ENCODE measurements at regions not wholly inside any gene's neighbourhood (a gene's known extent, or its start where the extent isn't known, plus 50 kb on each side); places are given as distances from the start of the nearest gene placed in this dataset.
A peak's percentile ranks its signal among the peaks of the same experiment; 100 is the strongest.

DNA sequence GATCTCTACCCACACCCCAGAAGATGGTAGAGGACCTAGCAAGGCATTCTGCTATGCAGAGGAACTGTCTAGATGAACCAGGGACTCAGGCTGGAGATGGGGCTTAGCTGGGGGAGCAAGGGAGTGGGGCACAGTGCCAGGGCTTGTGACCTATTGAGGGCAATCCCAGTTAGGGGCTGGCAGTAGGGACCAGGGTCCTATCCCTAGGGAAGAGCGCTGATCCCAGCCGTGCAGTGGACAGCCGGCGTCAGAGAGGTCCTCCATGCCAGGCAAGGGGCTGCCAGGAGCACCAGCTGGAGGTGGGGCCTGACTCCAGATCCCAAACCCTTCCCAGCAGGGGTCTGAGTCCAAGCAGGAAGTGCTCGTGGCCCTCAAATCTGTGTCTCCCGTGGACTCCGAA is 52.7 kb upstream of the NEURL1B start:
- Histone ChIP-seq H3K4me1 (ENCODE audit: insufficient read depth, low read length) (peaks cover 23% of the 10 kb centered on the region), H3K27me3 (ENCODE audit: insufficient read depth, low read length) (no peaks in the 10 kb centered on the region), H3K9ac (ENCODE audit: low read depth, low read length) (no peak overlapping the region), H3K4me3 (ENCODE audit: low read length) (no peak overlapping the region), H3K9me3 (ENCODE audit: insufficient read depth, low read depth, low read length) (no peaks in the 10 kb centered on the region), H3K36me3 (ENCODE audit: insufficient read depth, low read length) (no peaks in the 10 kb centered on the region), H3K27ac (ENCODE audit: low read depth, low read length) (no peak overlapping the region)
- WGBS = 91% methylated on average over 7 of the region's 7 CpGs

DNA sequence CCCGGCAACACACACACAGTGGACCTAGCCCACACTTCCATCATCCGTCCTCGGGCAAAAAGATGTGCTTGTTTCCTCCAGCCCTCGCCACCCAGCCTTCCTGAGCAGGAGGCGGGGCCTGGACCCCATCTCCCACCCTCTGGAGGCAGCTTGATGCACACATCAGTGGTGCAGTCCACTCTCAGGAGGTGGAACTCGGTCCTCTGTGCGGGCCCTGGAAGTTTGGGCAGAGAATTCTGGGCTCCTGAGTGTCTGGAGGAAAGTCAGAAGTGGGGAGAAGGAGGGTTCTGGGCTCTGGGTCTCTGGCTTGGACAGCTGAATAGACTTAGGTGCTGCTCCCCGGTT is 54.0 kb upstream of the NEURL1B start:
- Histone ChIP-seq H3K36me3 (ENCODE audit: insufficient read depth, low read length) (no peaks in the 10 kb centered on the region), H3K27me3 (ENCODE audit: insufficient read depth, low read length) (no peaks in the 10 kb centered on the region), H3K4me3 (ENCODE audit: low read length) (no peak overlapping the region), H3K4me1 (ENCODE audit: insufficient read depth, low read length) (peaks cover 23% of the 10 kb centered on the region), H3K9ac (ENCODE audit: low read depth, low read length) (no peak overlapping the region), H3K9me3 (ENCODE audit: insufficient read depth, low read depth, low read length) (no peaks in the 10 kb centered on the region), H3K27ac (ENCODE audit: low read depth, low read length) (no peak overlapping the region)
- WGBS = 93% methylated on average over 8 of the region's 8 CpGs

DNA sequence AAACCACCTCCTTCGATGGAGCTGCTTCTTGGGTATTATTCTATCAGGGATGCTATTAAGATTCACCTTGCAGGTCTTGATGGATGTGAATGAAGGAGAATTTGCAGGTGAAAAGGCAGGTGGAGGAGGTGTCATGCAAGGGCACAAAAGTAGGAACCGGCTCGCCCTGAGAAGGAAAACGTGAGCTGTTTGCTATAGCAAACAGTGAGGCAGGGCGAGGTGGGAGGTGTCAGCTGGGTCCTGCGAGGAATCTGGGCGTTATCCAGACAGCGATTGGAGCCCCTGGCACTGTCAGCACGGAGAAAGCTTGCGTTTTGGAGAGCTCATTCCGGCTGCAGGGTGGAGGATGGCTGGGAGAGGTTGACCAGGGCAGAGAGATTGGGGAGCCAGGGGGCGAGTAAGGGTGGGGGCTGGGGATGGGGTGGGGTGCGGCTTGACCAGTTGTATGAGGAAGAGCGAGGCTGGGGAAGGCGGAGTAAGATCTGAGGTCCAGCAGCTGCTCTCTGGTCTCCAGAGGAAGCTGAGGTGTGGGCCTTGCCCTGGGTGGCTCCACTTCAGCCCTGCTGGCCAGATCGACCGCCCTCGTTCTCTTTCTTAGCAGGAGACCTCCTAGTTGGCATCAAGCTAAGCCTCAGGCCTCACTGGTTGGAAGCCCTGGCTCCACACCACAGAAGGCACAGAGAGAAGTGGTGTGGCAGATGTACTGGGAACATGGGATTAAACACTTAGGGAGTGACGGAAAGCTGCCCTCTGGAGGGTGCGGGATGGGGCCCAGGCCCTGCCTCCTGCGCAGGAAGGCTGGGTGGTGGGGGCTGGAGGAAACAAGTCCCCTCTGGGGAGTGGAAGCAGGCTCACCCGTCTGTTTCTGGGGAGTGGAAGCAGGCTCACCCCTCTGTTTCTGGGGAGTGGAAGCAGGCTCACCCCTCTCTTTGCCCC is 54.7 kb upstream of the NEURL1B start:
- Histone ChIP-seq H3K9ac (ENCODE audit: low read depth, low read length) (no peak overlapping the region), H3K4me3 (ENCODE audit: low read length) (no peak overlapping the region), H3K4me1 (ENCODE audit: insufficient read depth, low read length) (peaks cover 23% of the 10 kb centered on the region), H3K27me3 (ENCODE audit: insufficient read depth, low read length) (no peaks in the 10 kb centered on the region), H3K9me3 (ENCODE audit: insufficient read depth, low read depth, low read length) (no peaks in the 10 kb centered on the region), H3K27ac (ENCODE audit: low read depth, low read length) (peak overlapping the region; percentile 2; the same call in 1 of the 2 replicates), H3K36me3 (ENCODE audit: insufficient read depth, low read length) (no peaks in the 10 kb centered on the region)
- 59% methylated on average over 22 of the region's 22 CpGs for WGBS

DNA sequence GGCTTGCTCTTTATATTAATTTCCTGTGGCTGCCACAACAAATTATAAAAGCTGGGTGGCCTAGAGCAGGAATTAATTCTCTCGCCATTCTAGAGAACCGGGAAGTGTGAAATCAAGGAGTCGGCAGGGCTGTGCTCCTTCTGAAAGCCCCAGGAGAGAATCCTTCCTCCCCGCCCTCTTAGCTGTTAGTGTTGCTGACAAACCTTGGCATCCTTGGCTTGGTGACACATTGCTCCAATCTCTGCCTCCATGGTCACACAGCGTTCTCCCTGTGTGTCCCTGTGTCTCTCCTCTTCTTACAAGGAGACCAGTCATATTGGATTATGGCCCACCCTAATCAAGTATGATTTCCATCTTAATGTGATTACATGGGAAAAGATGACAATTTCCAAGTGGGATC is 55.9 kb upstream of the NEURL1B start:
- Histone ChIP-seq H3K27me3 (ENCODE audit: insufficient read depth, low read length) (no peaks in the 10 kb centered on the region), H3K9me3 (ENCODE audit: insufficient read depth, low read depth, low read length) (no peaks in the 10 kb centered on the region), H3K4me1 (ENCODE audit: insufficient read depth, low read length) (peaks cover 23% of the 10 kb centered on the region), H3K36me3 (ENCODE audit: insufficient read depth, low read length) (no peaks in the 10 kb centered on the region), H3K4me3 (ENCODE audit: low read length) (no peak overlapping the region), H3K9ac (ENCODE audit: low read depth, low read length) (no peak overlapping the region), H3K27ac (ENCODE audit: low read depth, low read length) (no peak overlapping the region)
- 77% methylated on average over 5 of the region's 5 CpGs for WGBS

DNA sequence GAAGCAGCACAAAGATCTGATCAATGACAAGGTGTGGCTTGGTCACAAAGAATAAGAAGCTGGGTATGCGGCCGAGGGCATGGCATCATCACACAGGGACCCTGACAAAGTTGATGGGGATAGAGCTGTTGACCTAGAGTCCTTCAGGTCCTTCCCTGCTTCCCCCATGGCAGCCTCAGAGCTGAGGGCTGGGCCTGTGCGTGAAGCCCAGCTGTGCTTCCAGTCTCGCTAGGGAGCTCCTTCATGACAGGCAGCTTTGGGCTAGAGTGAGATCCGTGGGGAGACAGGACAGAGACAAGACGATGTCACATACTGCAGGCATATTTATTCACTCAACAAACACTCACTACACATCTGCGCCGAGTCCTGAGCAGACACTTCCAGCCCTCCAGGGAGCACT is 56.4 kb upstream of the NEURL1B start:
- WGBS = 86% methylated on average over 8 of the region's 8 CpGs

DNA sequence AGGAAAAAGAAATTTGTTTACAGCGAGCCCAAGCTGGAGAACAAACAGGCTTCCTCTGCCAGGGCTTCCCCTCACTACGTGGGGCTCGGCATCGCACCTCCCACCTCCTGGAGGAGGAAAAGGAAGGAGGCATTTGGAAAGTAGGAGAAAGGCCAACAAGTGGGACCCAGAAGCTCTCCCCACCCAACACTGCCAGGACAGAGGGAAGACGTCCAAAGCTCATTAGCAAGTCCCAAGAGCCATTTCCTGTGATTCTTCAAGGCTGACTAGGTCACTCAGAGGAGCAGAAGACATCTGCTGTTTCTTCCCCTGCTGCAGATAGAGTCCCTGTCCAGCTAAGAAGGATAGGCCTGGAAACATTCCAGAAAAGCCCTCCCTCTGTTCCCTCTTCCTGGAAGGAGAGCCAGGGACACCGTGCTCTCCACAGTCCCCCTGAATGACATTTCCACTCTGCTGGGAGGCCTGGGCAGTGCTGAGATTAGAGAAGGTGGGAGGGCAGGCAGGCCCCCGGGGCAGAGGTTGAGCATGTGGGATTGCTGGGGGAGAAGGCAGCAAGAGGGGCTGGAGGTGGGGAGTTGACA is 57.0 kb upstream of the NEURL1B start:
- no peak overlapping the region for H3K9ac ChIP-seq (ENCODE audit: low read depth, low read length)
- no peaks in the 10 kb centered on the region for H3K27me3 ChIP-seq (ENCODE audit: insufficient read depth, low read length)
- peaks cover 23% of the 10 kb centered on the region for H3K4me1 ChIP-seq (ENCODE audit: insufficient read depth, low read length)
- H3K27ac ChIP-seq (ENCODE audit: low read depth, low read length) = no peak overlapping the region
- no peak overlapping the region for H3K4me3 ChIP-seq (ENCODE audit: low read length)
- no peaks in the 10 kb centered on the region for H3K36me3 ChIP-seq (ENCODE audit: insufficient read depth, low read length)
- 66% methylated on average over 7 of the region's 7 CpGs for WGBS
- no peaks in the 10 kb centered on the region for H3K9me3 ChIP-seq (ENCODE audit: insufficient read depth, low read depth, low read length)

More for the DNA sequence above, 56.4 kb upstream of the NEURL1B start:
- Histone ChIP-seq H3K4me3 (ENCODE audit: low read length) (no peak overlapping the region), H3K27ac (ENCODE audit: low read depth, low read length) (no peak overlapping the region), H3K9me3 (ENCODE audit: insufficient read depth, low read depth, low read length) (no peaks in the 10 kb centered on the region), H3K4me1 (ENCODE audit: insufficient read depth, low read length) (peaks cover 23% of the 10 kb centered on the region), H3K9ac (ENCODE audit: low read depth, low read length) (no peak overlapping the region), H3K27me3 (ENCODE audit: insufficient read depth, low read length) (no peaks in the 10 kb centered on the region), H3K36me3 (ENCODE audit: insufficient read depth, low read length) (no peaks in the 10 kb centered on the region)

DNA sequence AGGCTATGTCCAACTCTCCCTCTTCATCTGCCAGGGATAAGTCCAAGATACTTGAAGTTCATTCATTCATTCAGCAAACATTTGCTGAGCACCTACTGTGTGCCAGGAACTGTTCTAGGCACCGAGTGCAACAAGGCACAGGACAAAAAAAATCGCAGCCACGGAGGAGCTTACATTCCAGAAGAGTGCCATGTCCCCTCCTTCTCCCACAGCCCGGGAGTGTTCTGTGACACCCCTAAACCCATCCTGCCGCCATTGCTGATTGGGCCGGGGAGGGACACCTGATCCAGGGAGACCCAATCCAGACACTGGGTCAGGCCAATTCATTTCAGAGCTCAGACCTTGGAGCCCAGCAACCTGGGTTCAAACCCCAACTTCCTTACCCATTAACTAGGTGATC is 58.1 kb upstream of the NEURL1B start:
- H3K36me3 ChIP-seq (ENCODE audit: insufficient read depth, low read length) = no peaks in the 10 kb centered on the region
- H3K27ac ChIP-seq (ENCODE audit: low read depth, low read length) = no peak overlapping the region
- H3K9me3 ChIP-seq (ENCODE audit: insufficient read depth, low read depth, low read length) = no peaks in the 10 kb centered on the region
- H3K9ac ChIP-seq (ENCODE audit: low read depth, low read length) = no peak overlapping the region
- H3K4me1 ChIP-seq (ENCODE audit: insufficient read depth, low read length) = peaks cover 23% of the 10 kb centered on the region
- no peaks in the 10 kb centered on the region for H3K27me3 ChIP-seq (ENCODE audit: insufficient read depth, low read length)
- 93% methylated on average over 6 of the region's 6 CpGs for WGBS
- no peak overlapping the region for H3K4me3 ChIP-seq (ENCODE audit: low read length)

DNA sequence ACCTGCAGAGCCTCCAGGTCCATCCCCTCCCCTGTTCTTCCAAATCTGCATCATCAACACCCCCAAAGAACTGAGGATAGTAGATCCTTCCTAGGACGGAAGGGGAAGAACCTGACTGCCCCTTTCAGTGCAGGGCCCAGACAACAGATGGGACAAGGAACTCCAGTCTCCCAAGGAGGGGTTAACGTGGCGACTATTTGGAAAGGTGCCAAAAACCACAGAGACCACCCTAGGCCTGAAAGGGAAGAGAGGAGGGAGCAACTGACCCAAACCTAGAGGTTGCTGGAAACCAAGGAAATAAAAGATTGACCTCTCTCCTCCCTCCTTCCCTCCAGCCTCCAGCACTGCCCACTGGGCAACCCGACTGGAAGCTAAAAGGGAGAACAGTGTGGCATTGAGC is 59.7 kb upstream of the NEURL1B start:
- peaks cover 12% of the 10 kb centered on the region; the same call in 1 of the 2 replicates for H3K4me1 ChIP-seq (ENCODE audit: insufficient read depth, low read length)
- WGBS = 78% methylated on average over 4 of the region's 4 CpGs
- H3K4me3 ChIP-seq (ENCODE audit: low read length) = no peak overlapping the region
- no peaks in the 10 kb centered on the region for H3K36me3 ChIP-seq (ENCODE audit: insufficient read depth, low read length)
- H3K27ac ChIP-seq (ENCODE audit: low read depth, low read length) = no peak overlapping the region
- H3K9me3 ChIP-seq (ENCODE audit: insufficient read depth, low read depth, low read length) = no peaks in the 10 kb centered on the region
- H3K9ac ChIP-seq (ENCODE audit: low read depth, low read length) = no peak overlapping the region
- H3K27me3 ChIP-seq (ENCODE audit: insufficient read depth, low read length) = no peaks in the 10 kb centered on the region

DNA sequence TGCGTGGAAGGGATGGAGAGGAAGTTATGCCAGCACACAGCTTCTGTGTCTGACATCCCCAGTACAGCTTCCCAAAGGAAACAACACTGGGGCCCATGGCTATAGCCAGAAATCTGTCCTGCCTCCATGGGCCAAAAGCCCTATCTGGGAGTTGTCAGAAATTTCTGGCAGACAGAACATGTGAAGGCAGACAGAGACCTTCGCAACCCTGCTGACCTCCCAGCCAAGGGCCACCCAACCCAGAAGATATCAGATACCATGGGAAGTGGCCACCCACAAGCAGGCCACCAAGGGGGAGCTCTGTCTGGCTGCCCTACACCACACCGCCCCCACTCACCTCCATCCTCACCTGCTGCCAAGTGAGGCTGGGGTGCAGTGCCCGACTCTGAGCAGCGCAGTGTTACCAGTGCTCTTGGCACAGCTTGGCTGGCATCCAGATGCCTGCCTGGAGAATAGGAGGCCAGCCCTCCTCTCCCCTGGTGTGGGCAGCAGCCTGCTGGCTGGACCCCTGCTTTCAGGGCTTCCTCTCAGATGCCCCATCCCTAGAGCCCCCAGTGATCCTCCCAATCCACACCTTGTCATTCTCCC is 61.6 kb upstream of the NEURL1B start:
- WGBS = 98% methylated on average over 5 of the region's 5 CpGs
- Histone ChIP-seq H3K4me3 (ENCODE audit: low read length) (no peak overlapping the region), H3K36me3 (ENCODE audit: insufficient read depth, low read length) (no peaks in the 10 kb centered on the region), H3K27ac (ENCODE audit: low read depth, low read length) (no peak overlapping the region), H3K9ac (ENCODE audit: low read depth, low read length) (no peak overlapping the region), H3K9me3 (ENCODE audit: insufficient read depth, low read depth, low read length) (no peaks in the 10 kb centered on the region), H3K4me1 (ENCODE audit: insufficient read depth, low read length) (peaks cover 5% of the 10 kb centered on the region), H3K27me3 (ENCODE audit: insufficient read depth, low read length) (no peaks in the 10 kb centered on the region)

DNA sequence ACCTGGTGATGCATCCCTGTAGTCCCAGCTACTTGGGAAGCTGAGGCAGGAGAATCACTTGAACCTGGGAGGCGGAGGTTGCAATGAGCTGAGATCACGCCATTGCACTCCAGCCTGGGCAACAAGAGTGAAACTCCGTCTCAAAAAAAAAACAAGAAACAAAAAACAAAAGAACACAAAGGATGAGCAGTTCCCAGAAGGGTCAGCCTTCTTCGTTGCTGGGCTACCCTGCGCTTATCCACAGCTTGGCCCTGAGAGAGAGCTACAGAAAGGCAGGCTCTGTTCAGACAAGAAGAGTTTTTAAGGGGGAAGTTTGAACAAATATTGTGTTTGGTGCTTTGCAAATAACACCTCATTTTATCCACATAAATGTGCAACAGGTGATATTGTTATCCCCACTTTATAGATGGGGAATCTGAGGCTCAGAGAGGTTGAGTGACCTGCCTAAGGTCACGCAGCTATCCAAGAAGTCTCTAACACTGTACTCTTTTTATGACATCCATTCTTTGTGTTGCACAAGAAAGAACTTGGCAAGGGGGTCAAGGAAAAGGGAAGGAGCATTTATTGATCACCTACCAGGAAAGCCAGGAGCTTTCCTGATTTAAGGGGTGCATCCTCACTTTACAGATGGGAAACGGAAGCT is 63.7 kb upstream of the NEURL1B start:
- 85% methylated on average over 7 of the region's 7 CpGs for WGBS

More for the DNA sequence above, 63.7 kb upstream of the NEURL1B start:
- Histone ChIP-seq H3K4me1 (ENCODE audit: insufficient read depth, low read length) (peaks cover 11% of the 10 kb centered on the region), H3K4me3 (ENCODE audit: low read length) (no peak overlapping the region), H3K27ac (ENCODE audit: low read depth, low read length) (no peak overlapping the region), H3K36me3 (ENCODE audit: insufficient read depth, low read length) (no peaks in the 10 kb centered on the region), H3K27me3 (ENCODE audit: insufficient read depth, low read length) (no peaks in the 10 kb centered on the region), H3K9ac (ENCODE audit: low read depth, low read length) (no peak overlapping the region), H3K9me3 (ENCODE audit: insufficient read depth, low read depth, low read length) (no peaks in the 10 kb centered on the region)
